Endothelial cell of umbilical vein (primary cell): ENCODE measurements at regions not wholly inside any gene's neighbourhood (a gene's known extent, or its start where the extent isn't known, plus 50 kb on each side); places are given as distances from the start of the nearest gene placed in this dataset.

ENCODE experiments used
- BruUV-seq: library from RNA; stranded (reverse); fragments of 400-500 nt; replicated peaks from 2 replicates; lab custom pipeline; 2021; lab: Mats Ljungman, UMichigan
- CTCF ChIA-PET: fragments of 300-600, 350-600 bp; sonication (Branson Sonifier 250); formaldehyde crosslinking; loops from one replicate; lab custom pipeline; 2021; ENCODE audit warnings: antibody characterized with exemption, inconsistent platforms; lab: Charles Lee
- POLR2A ChIA-PET: fragments of 300-600, 350-600 bp; sonication (Branson Sonifier 250); formaldehyde crosslinking; loops from one replicate; lab custom pipeline; 2021; ENCODE audit warnings: antibody characterized with exemption, inconsistent platforms; lab: Charles Lee
- DNase-seq: peaks from one replicate; pipeline ENCODE4 v3.0.0-alpha.2; 2011; ENCODE audit warnings: low read depth, low spot score
- FAIRE-seq: peaks from 2 replicates; lab custom pipeline; 2011; peaks lifted over from hg19 to GRCh38; lab: Jason Lieb, UNC
- H2AFZ ChIP-seq: 2 replicates; pipeline ENCODE4 v1.6.0; 2012; ENCODE audit warnings: low read depth, low read length, control low read depth, inconsistent platforms
- H3K27ac ChIP-seq: 2 replicates; pipeline ENCODE4 v1.5.1; 2011; ENCODE audit warnings: low read depth, mild to moderate bottlenecking, control low read depth, low read length, moderate library complexity; ENCODE audit not compliant: insufficient read depth
- H3K27me3 ChIP-seq, 2 experiments: 2 replicates each; pipeline versions ENCODE4 v1.6.0 to v1.6.1; 2011; ENCODE audit warnings: low read length in 2 of 2, mixed read lengths in 1 of 2; ENCODE audit not compliant: control insufficient read depth in 2 of 2, insufficient read depth in 2 of 2
- H3K36me3 ChIP-seq, 2 experiments: 2 replicates in 1 of 2; 3 replicates in 1 of 2; pipeline ENCODE4 v1.5.1; 2011; ENCODE audit warnings: low read length in 2 of 2, mild to moderate bottlenecking in 1 of 2, moderate library complexity in 1 of 2; ENCODE audit not compliant: control insufficient read depth in 2 of 2, insufficient read depth in 2 of 2; ENCODE audit errors: extremely low read depth in 1 of 2
- H3K4me1 ChIP-seq: 3 replicates; pipeline ENCODE4 v1.5.1; 2011; ENCODE audit warnings: mild to moderate bottlenecking, low read length; ENCODE audit not compliant: control insufficient read depth, insufficient read depth; ENCODE audit errors: extremely low read depth
- H3K4me2 ChIP-seq: 2 replicates; pipeline ENCODE4 v1.6.1; 2011; ENCODE audit warnings: low read length, control low read depth, mixed read lengths; ENCODE audit not compliant: insufficient read depth
- H3K4me3 ChIP-seq, 3 experiments: fragments of 200-600 bp in 1 of 3; sonication (generic), shearing (Covaris generic) in 1 of 3; replicated peaks in 1 of 3; 2 replicates each; pipeline ENCODE4 v1.5.1; 2011 to 2016; ENCODE audit warnings: control low read depth in 3 of 3, low read length in 3 of 3, mild to moderate bottlenecking in 2 of 3, inconsistent platforms in 1 of 3, low read depth in 1 of 3, moderate library complexity in 1 of 3; ENCODE audit not compliant: insufficient read depth in 1 of 3
- H3K79me2 ChIP-seq: 2 replicates; pipeline ENCODE4 v1.6.0; 2012; ENCODE audit warnings: low read length, inconsistent platforms; ENCODE audit not compliant: control insufficient read depth, insufficient read depth
- H3K9ac ChIP-seq: replicated peaks from 2 replicates; pipeline ENCODE3; 2011; ENCODE audit warnings: low read length, control low read depth; ENCODE audit not compliant: insufficient read depth; ENCODE audit errors: extremely low read depth
- H3K9me1 ChIP-seq: replicated peaks from 3 replicates; pipeline ENCODE4 v1.6.0; 2011; ENCODE audit warnings: mild to moderate bottlenecking, low read length; ENCODE audit not compliant: control insufficient read depth, insufficient read depth; ENCODE audit errors: extremely low read depth
- H3K9me3 ChIP-seq: replicated peaks from 2 replicates; pipeline ENCODE4 v1.5.1; 2012; ENCODE audit warnings: low read length, inconsistent platforms; ENCODE audit not compliant: control insufficient read depth, insufficient read depth
- H4K20me1 ChIP-seq: replicated peaks from 2 replicates; pipeline ENCODE3; 2011; ENCODE audit warnings: mild to moderate bottlenecking, low read length; ENCODE audit not compliant: control insufficient read depth, insufficient read depth; ENCODE audit errors: extremely low read depth
- CTCF ChIP-seq, 2 donors: IDR thresholded peaks; 1 replicate in 1 of 2; 2 replicates in 1 of 2; pipeline ENCODE4 v1.5.1; 2011; ENCODE audit warnings: low read length in 2 of 2, mild to moderate bottlenecking in 2 of 2, moderate library complexity in 2 of 2, control low read depth in 1 of 2, inconsistent platforms in 1 of 2, low read depth in 1 of 2; ENCODE audit not compliant: insufficient read depth in 1 of 2; ENCODE audit errors: extremely low read depth in 1 of 2
- EZH2 ChIP-seq: IDR thresholded peaks from 2 replicates; pipeline ENCODE4 v1.6.1; 2012; ENCODE audit warnings: borderline replicate concordance, low read depth, mild to moderate bottlenecking, moderate library complexity, low read length, inconsistent platforms; ENCODE audit not compliant: severe bottlenecking
- FOS ChIP-seq: IDR thresholded peaks from 2 replicates; pipeline ENCODE4 v1.6.1; 2011; ENCODE audit warnings: mild to moderate bottlenecking, low read length, moderate library complexity, borderline replicate concordance; ENCODE audit not compliant: insufficient read depth
- GATA2 ChIP-seq: IDR thresholded peaks from 2 replicates; pipeline ENCODE4 v1.7.0; 2011; ENCODE audit warnings: low read depth, mild to moderate bottlenecking, moderate library complexity, mixed read lengths, low read length; ENCODE audit not compliant: insufficient read length, insufficient read depth
- JUN ChIP-seq: IDR thresholded peaks from 2 replicates; pipeline ENCODE4 v1.6.1; 2011; ENCODE audit warnings: borderline replicate concordance, low read depth; ENCODE audit not compliant: insufficient read length, insufficient read depth
- MAX ChIP-seq: IDR thresholded peaks from 2 replicates; pipeline ENCODE4 v1.6.1; 2011; ENCODE audit not compliant: insufficient read depth, insufficient read length
- MYC ChIP-seq: IDR thresholded peaks from one replicate; pipeline ENCODE4 v1.6.1; 2011; ENCODE audit warnings: mild to moderate bottlenecking, low read depth, low read length
- POLR2A ChIP-seq: IDR thresholded peaks from 2 replicates; pipeline ENCODE4 v1.6.1; 2012; ENCODE audit warnings: low read depth, mild to moderate bottlenecking, control low read depth, low read length
- POLR2AphosphoS5 ChIP-seq: IDR thresholded peaks from 2 replicates; pipeline ENCODE4 v1.6.1; 2012; ENCODE audit warnings: low read depth, mild to moderate bottlenecking, control low read depth, low read length, moderate library complexity; ENCODE audit not compliant: insufficient read depth
- dilution Hi-C: fragments of 300-500 bp; cut with MboI; formaldehyde crosslinking; loops from one replicate; pipeline ENCODE4 v1.15.0; 2019; ENCODE audit warnings: low sequenced_read_pairs; ENCODE audit not compliant: extremely low pct_ligation_motif_present
- intact Hi-C: fragments of 100-400 bp; cut with micrococcal nuclease; formaldehyde crosslinking; loops from one replicate; pipeline ENCODE4 v1.10.0; 2022

- H3K27me3 ChIP-seq = no peaks in the 10 kb centered on the region
- H3K4me3 ChIP-seq = no peak overlapping the region
- H3K9me1 ChIP-seq = no peaks in the 10 kb centered on the region
- no peaks in the 10 kb centered on the region for H3K4me1 ChIP-seq
- no peaks in the 10 kb centered on the region for H3K36me3 ChIP-seq
- DNase-seq = no peak
- no peak for FAIRE-seq
- H4K20me1 ChIP-seq = no peaks in the 10 kb centered on the region
- ChIA-PET POLR2A (no interaction called here), CTCF (no interaction called here)
- no peaks in the 10 kb centered on the region for H3K9me3 ChIP-seq
- dilution Hi-C loops (no loop called here), intact Hi-C loops (no loop called here)
- H3K79me2 ChIP-seq = no peaks in the 10 kb centered on the region
- H3K9ac ChIP-seq = no peak overlapping the region
- H3K27ac ChIP-seq = no peak overlapping the region
- TF ChIP-seq POLR2A (no peak), GATA2 (no peak), MAX (no peak), CTCF (IDR thresholded peaks at IDR 0.05; ENCODE audit: extremely low read depth in 1 of 2, insufficient read depth in 1 of 2, low read depth in 1 of 2, low read length in 2 of 2) (no peak), FOS (no peak), JUN (no peak), POLR2AphosphoS5 (no peak), MYC (no peak), EZH2 (no peak)
- no peak overlapping the region for H2AFZ ChIP-seq
- BruUV-seq = no TSS peak
- H3K4me2 ChIP-seq = no peak overlapping the region
These were observed 425.8 kb upstream of the ZFHX3 start for GRCh38 chr16:73473713-73474112.
